ENCODE measurements at regions not wholly inside any gene's neighbourhood (a gene's known extent, or its start where the extent isn't known, plus 50 kb on each side); places are given as distances from the start of the nearest gene placed in this dataset.

DNA sequence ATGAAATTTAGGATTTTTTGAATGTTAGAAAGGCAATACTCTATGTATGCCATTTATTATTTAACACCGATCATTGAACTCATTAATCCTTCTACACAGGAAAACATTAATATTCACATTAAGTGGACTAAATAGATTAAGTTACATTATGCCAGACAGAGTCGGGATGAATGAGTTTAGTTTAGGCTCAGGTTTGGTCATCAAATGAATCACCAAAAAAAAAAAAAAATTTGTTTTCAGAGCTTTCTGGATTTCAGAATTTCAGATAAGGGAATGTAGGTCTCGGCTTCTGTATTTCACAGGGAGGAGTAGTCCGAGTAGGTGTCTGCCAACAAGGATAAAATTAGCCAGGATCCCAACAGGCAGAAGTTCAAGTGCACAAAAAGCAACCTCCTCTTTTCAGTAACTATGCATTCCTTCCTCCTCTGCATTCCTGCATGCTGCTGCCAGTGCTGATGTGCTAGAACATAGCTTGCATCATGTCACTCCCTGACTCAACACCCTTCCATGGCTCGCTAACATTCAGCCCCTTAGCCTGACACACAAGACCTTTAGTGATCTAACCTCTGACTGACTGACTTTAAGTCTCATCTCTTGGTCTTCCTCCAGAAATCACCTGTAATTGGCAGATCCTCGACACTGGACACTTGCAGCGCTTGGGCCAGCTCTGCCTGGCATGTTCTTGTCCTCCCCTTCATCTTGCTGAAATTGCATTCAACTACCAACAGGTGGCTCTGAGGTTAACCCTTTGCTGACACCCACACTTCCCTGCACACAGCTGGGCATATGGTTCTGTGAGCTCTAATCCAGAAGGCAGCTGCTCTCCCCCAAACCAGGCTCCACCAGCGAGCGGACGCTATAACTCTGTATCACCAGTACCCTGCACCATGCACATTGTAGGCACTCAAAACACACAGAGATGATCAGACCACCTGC, 145.4 kb upstream of the PROK2 start:
- H3K4me1 ChIP-seq, result peaks cover 0 to 10% (median 0%) of the 10 kb centered on the region in 3 donors
- no peak overlapping the region for H3K27ac ChIP-seq
- H3K36me3 ChIP-seq, result no peaks in the 10 kb centered on the region
- peak; percentile 87 for ATAC-seq
- no peaks in the 10 kb centered on the region for H3K27me3 ChIP-seq
- H3K9me3 ChIP-seq, result no peaks in the 10 kb centered on the region
- TF ChIP-seq, protein P1, sequence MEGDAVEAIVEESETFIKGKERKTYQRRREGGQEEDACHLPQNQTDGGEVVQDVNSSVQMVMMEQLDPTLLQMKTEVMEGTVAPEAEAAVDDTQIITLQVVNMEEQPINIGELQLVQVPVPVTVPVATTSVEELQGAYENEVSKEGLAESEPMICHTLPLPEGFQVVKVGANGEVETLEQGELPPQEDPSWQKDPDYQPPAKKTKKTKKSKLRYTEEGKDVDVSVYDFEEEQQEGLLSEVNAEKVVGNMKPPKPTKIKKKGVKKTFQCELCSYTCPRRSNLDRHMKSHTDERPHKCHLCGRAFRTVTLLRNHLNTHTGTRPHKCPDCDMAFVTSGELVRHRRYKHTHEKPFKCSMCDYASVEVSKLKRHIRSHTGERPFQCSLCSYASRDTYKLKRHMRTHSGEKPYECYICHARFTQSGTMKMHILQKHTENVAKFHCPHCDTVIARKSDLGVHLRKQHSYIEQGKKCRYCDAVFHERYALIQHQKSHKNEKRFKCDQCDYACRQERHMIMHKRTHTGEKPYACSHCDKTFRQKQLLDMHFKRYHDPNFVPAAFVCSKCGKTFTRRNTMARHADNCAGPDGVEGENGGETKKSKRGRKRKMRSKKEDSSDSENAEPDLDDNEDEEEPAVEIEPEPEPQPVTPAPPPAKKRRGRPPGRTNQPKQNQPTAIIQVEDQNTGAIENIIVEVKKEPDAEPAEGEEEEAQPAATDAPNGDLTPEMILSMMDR (IDR thresholded peaks at IDR 0.05), result peak in 2 of 4 experiments; percentile 12 to 29
- TF ChIP-seq POLR2AphosphoS5 (IDR thresholded peaks at IDR 0.05) (peak; percentile 61), EP300 (IDR thresholded peaks at IDR 0.05) (no peak), POLR2A (IDR thresholded peaks at IDR 0.05) (no peak)
- no peak overlapping the region for H3K4me3 ChIP-seq
- 48 to 61% methylated on average over 6 to 10 of the region's 10 CpGs for whole genome bisulfite sequencing, 2 donors (ENCODE audit: low coverage in 1 of 2)

- H3K4me1 ChIP-seq, result peaks cover 0 to 10% (median 0%) of the 10 kb centered on the region in 3 donors
- no peaks in the 10 kb centered on the region for H3K9me3 ChIP-seq
- H3K4me3 ChIP-seq, result no peak overlapping the region
- TF ChIP-seq POLR2AphosphoS5 (IDR thresholded peaks at IDR 0.05) (no peak), POLR2A (IDR thresholded peaks at IDR 0.05) (no peak), EP300 (IDR thresholded peaks at IDR 0.05) (no peak)
- TF ChIP-seq, protein P1 (IDR thresholded peaks at IDR 0.05), result no peak
- no peak for ATAC-seq
- no peaks in the 10 kb centered on the region for H3K36me3 ChIP-seq
- WGBS, 2 donors (ENCODE audit: low coverage in 1 of 2), result 65 to 85% methylated on average over 2 of the region's 2 CpGs
- no peaks in the 10 kb centered on the region for H3K27me3 ChIP-seq
- H3K27ac ChIP-seq, result no peak overlapping the region
Measured at GRCh38 chr3:71928212-71928611, 143.3 kb upstream of the PROK2 start.

DNA sequence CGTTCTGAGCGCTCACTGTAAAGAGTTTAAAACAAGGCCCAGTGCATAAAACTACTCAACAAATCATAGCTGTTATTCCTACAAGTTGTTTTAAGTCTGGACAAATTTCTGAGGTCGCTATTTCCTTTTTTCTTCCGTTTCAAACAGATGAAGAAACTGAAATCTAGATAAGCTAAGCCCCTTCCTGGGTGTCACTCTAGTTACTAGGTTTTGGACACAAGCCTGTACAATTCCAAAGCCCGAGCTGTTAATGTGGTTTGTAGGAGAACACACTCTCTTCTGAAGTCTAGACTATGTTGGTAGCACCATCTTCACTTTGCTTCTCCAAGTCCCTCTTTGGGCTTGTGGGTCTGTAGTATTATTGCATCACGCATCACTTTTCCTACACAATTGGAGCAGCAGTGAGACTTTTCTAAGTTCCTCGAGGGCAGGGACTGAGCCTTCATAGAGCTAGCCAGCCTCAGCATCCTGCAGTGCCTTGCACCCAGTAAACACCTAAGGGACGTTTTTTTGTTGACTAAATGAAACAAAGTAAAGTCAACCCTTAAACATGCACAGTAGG, 142.6 kb upstream of the PROK2 start:
- H3K4me1 ChIP-seq, result peaks cover 0 to 10% (median 0%) of the 10 kb centered on the region in 3 donors
- H3K9me3 ChIP-seq, result no peaks in the 10 kb centered on the region
- no peaks in the 10 kb centered on the region for H3K27me3 ChIP-seq
- no peak overlapping the region for H3K27ac ChIP-seq
- ATAC-seq, result no peak
- H3K4me3 ChIP-seq, result no peak overlapping the region
- TF ChIP-seq, protein P1 (IDR thresholded peaks at IDR 0.05), result no peak
- TF ChIP-seq POLR2AphosphoS5 (IDR thresholded peaks at IDR 0.05), result no peak
- TF ChIP-seq POLR2A (IDR thresholded peaks at IDR 0.05), result no peak
- TF ChIP-seq EP300 (IDR thresholded peaks at IDR 0.05), result no peak
- H3K36me3 ChIP-seq, result no peaks in the 10 kb centered on the region
- 86 to 94% methylated on average over 6 to 7 of the region's 8 CpGs for WGBS, 2 donors (ENCODE audit: low coverage in 1 of 2)

DNA sequence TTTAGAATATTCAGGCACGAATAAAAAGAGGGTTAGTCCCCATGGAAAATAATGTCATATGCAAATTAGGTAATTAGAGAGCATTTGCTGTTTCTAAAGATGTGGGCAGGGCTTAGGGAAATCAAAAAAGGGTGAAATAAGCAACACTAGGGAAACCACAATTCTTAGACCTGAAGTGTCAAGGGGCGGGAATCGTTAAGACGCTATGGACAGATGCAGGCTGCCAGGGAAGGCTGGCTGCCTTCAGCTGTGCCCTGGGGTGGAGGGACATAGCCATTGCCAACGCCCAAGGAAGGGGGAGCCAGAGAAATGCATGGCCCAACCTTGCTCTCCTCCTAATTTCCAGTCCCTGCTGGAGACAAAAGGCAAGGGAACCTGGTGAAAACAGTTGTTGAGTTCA, 141.7 kb upstream of the PROK2 start:
- Histone ChIP-seq H3K4me3 (no peak overlapping the region), H3K9me3 (no peaks in the 10 kb centered on the region), H3K4me1 (peaks cover 0 to 10% (median 0%) of the 10 kb centered on the region in 3 donors), H3K27ac (no peak overlapping the region), H3K27me3 (no peaks in the 10 kb centered on the region), H3K36me3 (no peaks in the 10 kb centered on the region)
- TF ChIP-seq, protein P1 (IDR thresholded peaks at IDR 0.05), result no peak
- TF ChIP-seq EP300 (IDR thresholded peaks at IDR 0.05) (no peak), POLR2A (IDR thresholded peaks at IDR 0.05) (no peak), POLR2AphosphoS5 (IDR thresholded peaks at IDR 0.05) (no peak)
- no peak for ATAC-seq
- WGBS, 2 donors (ENCODE audit: low coverage in 1 of 2), result 80 to 83% methylated on average over 2 to 5 of the region's 5 CpGs

Data from gastroesophageal sphincter (tissue), 4 donors.